ENCODE measurements at regions not wholly inside any gene's neighbourhood (a gene's known extent, or its start where the extent isn't known, plus 50 kb on each side); places are given as distances from the start of the nearest gene placed in this dataset.
"Not testable (repeated sequence)": the region's sequence is repeated elsewhere in the genome, so short reads cannot be mapped to it uniquely, and the experiment has no call there.

GRCh38 chr13:67932991-67933390 is 702.9 kb upstream of the PCDH9 start:
- H3K4me3 ChIP-seq (ENCODE audit: extremely low read depth, insufficient read depth, low read length, poor library complexity, severe bottlenecking) = no peak overlapping the region
- H3K9me3 ChIP-seq (ENCODE audit: control insufficient read depth, low read length) = no peaks in the 10 kb centered on the region
- 81 to 94% methylated on average over 2 of the region's 5 CpGs for WGBS, 2 experiments (ENCODE audit: insufficient coverage in 2 of 2)
- H3K27ac ChIP-seq (ENCODE audit: low read depth, low read length, severe bottlenecking) = no peak overlapping the region
- H3K36me3 ChIP-seq (ENCODE audit: control insufficient read depth, insufficient read depth, low read length) = no peaks in the 10 kb centered on the region
- H3K4me1 ChIP-seq (ENCODE audit: control insufficient read depth, insufficient read depth, low read length, poor library complexity, severe bottlenecking) = peaks cover 8% of the 10 kb centered on the region

DNA sequence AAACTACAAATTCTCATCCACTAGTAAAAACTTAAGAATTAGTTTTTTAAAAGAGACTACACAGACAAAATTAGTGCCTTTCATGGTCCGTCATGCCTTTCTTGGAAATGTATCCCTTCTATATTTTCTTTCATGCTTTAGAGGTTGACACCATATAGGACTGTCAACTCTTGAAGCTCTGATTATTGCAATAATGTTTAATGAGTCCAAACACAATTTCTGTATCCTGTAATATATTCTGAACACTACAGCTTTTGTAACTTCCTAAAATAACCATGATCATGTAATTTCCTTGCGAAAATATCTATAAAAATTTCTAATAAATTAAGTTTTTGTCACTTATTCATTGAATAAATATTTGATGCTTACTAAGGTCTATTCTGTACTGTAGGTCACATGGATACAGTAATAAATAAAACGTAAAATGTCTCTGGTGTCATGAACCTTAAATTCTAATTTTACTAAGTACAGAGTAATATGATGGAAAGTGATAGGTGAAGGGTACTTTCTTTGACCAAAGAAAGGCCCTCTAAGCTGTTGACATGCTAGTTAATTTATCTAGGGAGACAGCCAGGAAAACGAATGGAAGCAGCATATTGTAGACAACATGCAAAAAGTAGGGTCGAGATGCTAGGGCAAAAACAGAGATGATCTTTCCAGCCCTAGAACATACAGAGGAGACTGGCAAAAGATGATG is 687.3 kb upstream of the PCDH9 start:
- WGBS, 2 experiments (ENCODE audit: insufficient coverage in 2 of 2) = 75 to 82% methylated on average over 2 of the region's 5 CpGs
- no peaks in the 10 kb centered on the region for H3K4me1 ChIP-seq (ENCODE audit: control insufficient read depth, insufficient read depth, low read length, poor library complexity, severe bottlenecking)
- no peak overlapping the region for H3K4me3 ChIP-seq (ENCODE audit: extremely low read depth, insufficient read depth, low read length, poor library complexity, severe bottlenecking)
- H3K27ac ChIP-seq (ENCODE audit: low read depth, low read length, severe bottlenecking) = no peak overlapping the region
- H3K36me3 ChIP-seq (ENCODE audit: control insufficient read depth, insufficient read depth, low read length) = no peaks in the 10 kb centered on the region
- H3K9me3 ChIP-seq (ENCODE audit: control insufficient read depth, low read length) = no peaks in the 10 kb centered on the region

- H3K4me1 ChIP-seq (ENCODE audit: control insufficient read depth, insufficient read depth, low read length, poor library complexity, severe bottlenecking) = no peaks in the 10 kb centered on the region
- no peak overlapping the region for H3K4me3 ChIP-seq (ENCODE audit: extremely low read depth, insufficient read depth, low read length, poor library complexity, severe bottlenecking)
- H3K9me3 ChIP-seq (ENCODE audit: control insufficient read depth, low read length) = no peaks in the 10 kb centered on the region
- WGBS, 2 experiments (ENCODE audit: insufficient coverage in 2 of 2) = 89 to 100% methylated on average over 1 of the region's 1 CpG
- H3K36me3 ChIP-seq (ENCODE audit: control insufficient read depth, insufficient read depth, low read length) = no peaks in the 10 kb centered on the region
- H3K27ac ChIP-seq (ENCODE audit: low read depth, low read length, severe bottlenecking) = no peak overlapping the region
These were observed 686.5 kb upstream of the PCDH9 start for GRCh38 chr13:67916650-67917049.

- no peaks in the 10 kb centered on the region for H3K9me3 ChIP-seq (ENCODE audit: control insufficient read depth, low read length)
- no peak overlapping the region for H3K4me3 ChIP-seq (ENCODE audit: extremely low read depth, insufficient read depth, low read length, poor library complexity, severe bottlenecking)
- WGBS, 2 experiments (ENCODE audit: insufficient coverage in 2 of 2) = 86 to 100% methylated on average over 1 to 4 of the region's 27 CpGs
These were observed 684.4 kb upstream of the PCDH9 start for GRCh38 chr13:67914535-67914934.

GRCh38 chr13:67902960-67903359 is 672.8 kb upstream of the PCDH9 start:
- not testable (repeated sequence) for H3K27ac ChIP-seq (ENCODE audit: low read depth, low read length, severe bottlenecking); H3K9me3 ChIP-seq (ENCODE audit: control insufficient read depth, low read length); H3K4me3 ChIP-seq (ENCODE audit: extremely low read depth, insufficient read depth, low read length, poor library complexity, severe bottlenecking); H3K4me1 ChIP-seq (ENCODE audit: control insufficient read depth, insufficient read depth, low read length, poor library complexity, severe bottlenecking); H3K36me3 ChIP-seq (ENCODE audit: control insufficient read depth, insufficient read depth, low read length)
- 98 to 100% methylated on average over 2 to 5 of the region's 8 CpGs for WGBS, 2 experiments (ENCODE audit: insufficient coverage in 2 of 2)

More at GRCh38 chr13:67914535-67914934, 684.4 kb upstream of the PCDH9 start:
- Histone ChIP-seq H3K36me3 (ENCODE audit: control insufficient read depth, insufficient read depth, low read length) (no peaks in the 10 kb centered on the region), H3K4me1 (ENCODE audit: control insufficient read depth, insufficient read depth, low read length, poor library complexity, severe bottlenecking) (no peaks in the 10 kb centered on the region), H3K27ac (ENCODE audit: low read depth, low read length, severe bottlenecking) (no peak overlapping the region)

DNA sequence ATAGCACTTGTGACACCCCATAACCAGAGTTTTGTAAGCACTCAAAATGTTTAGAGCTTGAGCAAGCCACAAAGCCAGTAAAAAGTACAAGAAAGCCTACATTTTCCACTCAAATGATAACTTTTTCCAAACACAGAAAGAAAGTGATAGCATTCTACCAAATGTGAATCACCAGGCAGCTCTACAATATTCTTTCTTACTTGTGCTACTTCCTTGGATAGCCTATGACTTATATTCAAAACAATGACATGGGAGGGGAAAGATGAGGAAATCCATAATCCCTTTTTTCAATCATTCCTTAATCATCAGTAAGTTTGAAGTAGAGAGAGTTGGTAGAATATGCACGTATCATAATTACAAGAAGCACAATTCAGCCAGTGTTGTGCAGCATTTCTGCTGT is 650.8 kb upstream of the PCDH9 start:
- no peaks in the 10 kb centered on the region for H3K36me3 ChIP-seq (ENCODE audit: control insufficient read depth, insufficient read depth, low read length)
- no peaks in the 10 kb centered on the region for H3K4me1 ChIP-seq (ENCODE audit: control insufficient read depth, insufficient read depth, low read length, poor library complexity, severe bottlenecking)
- no peak overlapping the region for H3K4me3 ChIP-seq (ENCODE audit: extremely low read depth, insufficient read depth, low read length, poor library complexity, severe bottlenecking)
- no peak overlapping the region for H3K27ac ChIP-seq (ENCODE audit: low read depth, low read length, severe bottlenecking)
- H3K9me3 ChIP-seq (ENCODE audit: control insufficient read depth, low read length) = no peaks in the 10 kb centered on the region
- WGBS, 2 experiments (ENCODE audit: insufficient coverage in 2 of 2) = no CpG with 5 or more reads among the region's 1 CpG

GRCh38 chr13:67878376-67878775 is 648.2 kb upstream of the PCDH9 start:
- Histone ChIP-seq H3K4me1 (ENCODE audit: control insufficient read depth, insufficient read depth, low read length, poor library complexity, severe bottlenecking) (no peaks in the 10 kb centered on the region), H3K27ac (ENCODE audit: low read depth, low read length, severe bottlenecking) (no peak overlapping the region), H3K9me3 (ENCODE audit: control insufficient read depth, low read length) (no peaks in the 10 kb centered on the region), H3K36me3 (ENCODE audit: control insufficient read depth, insufficient read depth, low read length) (no peaks in the 10 kb centered on the region), H3K4me3 (ENCODE audit: extremely low read depth, insufficient read depth, low read length, poor library complexity, severe bottlenecking) (no peak overlapping the region)
- 86 to 98% methylated on average over 8 of the region's 8 CpGs for WGBS, 2 experiments (ENCODE audit: insufficient coverage in 2 of 2)

DNA sequence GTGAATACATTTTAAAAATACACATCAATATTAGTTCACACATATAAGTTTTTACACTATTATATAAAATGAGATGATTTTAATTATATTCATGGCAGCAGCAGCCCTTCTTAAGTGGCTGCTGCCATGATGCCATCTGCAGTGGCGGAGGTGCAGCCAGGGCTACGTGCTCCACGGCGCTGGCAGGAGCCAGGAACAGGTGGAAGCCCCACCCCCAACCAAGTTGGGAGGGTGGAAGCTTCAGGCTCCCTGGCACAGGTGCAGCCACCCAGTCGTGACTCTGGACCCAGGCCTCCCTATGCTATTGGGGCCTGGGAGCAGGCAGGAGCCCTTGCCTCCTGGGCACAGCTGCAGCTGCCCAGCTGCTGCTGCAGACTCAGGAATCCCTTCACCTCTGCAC is 646.9 kb upstream of the PCDH9 start:
- Histone ChIP-seq H3K9me3 (ENCODE audit: control insufficient read depth, low read length) (no peaks in the 10 kb centered on the region), H3K4me3 (ENCODE audit: extremely low read depth, insufficient read depth, low read length, poor library complexity, severe bottlenecking) (no peak overlapping the region), H3K27ac (ENCODE audit: low read depth, low read length, severe bottlenecking) (no peak overlapping the region), H3K36me3 (ENCODE audit: control insufficient read depth, insufficient read depth, low read length) (no peaks in the 10 kb centered on the region), H3K4me1 (ENCODE audit: control insufficient read depth, insufficient read depth, low read length, poor library complexity, severe bottlenecking) (no peaks in the 10 kb centered on the region)
- WGBS, 2 experiments (ENCODE audit: insufficient coverage in 2 of 2) = 100% methylated on average over 4 of the region's 5 CpGs; no CpG with 5 or more reads in 1 of the 2 experiments

DNA sequence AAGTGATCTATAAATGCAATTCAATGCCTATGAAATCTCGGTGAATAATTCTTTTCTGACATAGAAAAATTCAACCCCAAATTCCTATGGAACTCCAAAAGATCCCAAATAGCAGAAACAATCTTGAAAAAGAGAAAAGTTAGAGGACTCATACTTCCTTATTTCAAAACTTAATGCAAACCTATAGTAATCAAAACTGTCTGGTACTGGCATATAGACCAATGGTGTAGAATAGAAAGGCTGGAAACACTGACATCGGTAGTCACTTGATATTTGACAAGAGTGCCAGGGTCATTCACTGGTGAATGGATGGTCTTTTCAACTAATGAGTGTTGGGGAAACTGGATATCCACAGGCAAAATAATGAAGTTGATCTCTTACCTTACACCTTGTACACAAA is 637.1 kb upstream of the PCDH9 start:
- no peak overlapping the region for H3K4me3 ChIP-seq (ENCODE audit: extremely low read depth, insufficient read depth, low read length, poor library complexity, severe bottlenecking)
- no peak overlapping the region for H3K27ac ChIP-seq (ENCODE audit: low read depth, low read length, severe bottlenecking)
- H3K4me1 ChIP-seq (ENCODE audit: control insufficient read depth, insufficient read depth, low read length, poor library complexity, severe bottlenecking) = no peaks in the 10 kb centered on the region
- H3K36me3 ChIP-seq (ENCODE audit: control insufficient read depth, insufficient read depth, low read length) = no peaks in the 10 kb centered on the region
- WGBS, 2 experiments (ENCODE audit: insufficient coverage in 2 of 2) = 100% methylated on average over 1 of the region's 2 CpGs
- no peaks in the 10 kb centered on the region for H3K9me3 ChIP-seq (ENCODE audit: control insufficient read depth, low read length)

- Histone ChIP-seq H3K27ac (ENCODE audit: low read depth, low read length, severe bottlenecking) (no peak overlapping the region), H3K4me1 (ENCODE audit: control insufficient read depth, insufficient read depth, low read length, poor library complexity, severe bottlenecking) (no peaks in the 10 kb centered on the region)
- 100% methylated on average over 1 of the region's 3 CpGs; no CpG with 5 or more reads in 1 of the 2 experiments for WGBS, 2 experiments (ENCODE audit: insufficient coverage in 2 of 2)
These were observed 630.2 kb upstream of the PCDH9 start for GRCh38 chr13:67860315-67860714.

GRCh38 chr13:67859904-67860303 is 629.8 kb upstream of the PCDH9 start:
- WGBS, 2 experiments (ENCODE audit: insufficient coverage in 2 of 2) = 94 to 97% methylated on average over 3 of the region's 3 CpGs
- H3K4me1 ChIP-seq (ENCODE audit: control insufficient read depth, insufficient read depth, low read length, poor library complexity, severe bottlenecking) = no peaks in the 10 kb centered on the region

More at GRCh38 chr13:67860315-67860714, 630.2 kb upstream of the PCDH9 start:
- no peak overlapping the region for H3K4me3 ChIP-seq (ENCODE audit: extremely low read depth, insufficient read depth, low read length, poor library complexity, severe bottlenecking)
- H3K9me3 ChIP-seq (ENCODE audit: control insufficient read depth, low read length) = no peaks in the 10 kb centered on the region
- no peaks in the 10 kb centered on the region for H3K36me3 ChIP-seq (ENCODE audit: control insufficient read depth, insufficient read depth, low read length)

More at GRCh38 chr13:67859904-67860303, 629.8 kb upstream of the PCDH9 start:
- Histone ChIP-seq H3K36me3 (ENCODE audit: control insufficient read depth, insufficient read depth, low read length) (no peaks in the 10 kb centered on the region), H3K4me3 (ENCODE audit: extremely low read depth, insufficient read depth, low read length, poor library complexity, severe bottlenecking) (no peak overlapping the region), H3K27ac (ENCODE audit: low read depth, low read length, severe bottlenecking) (no peak overlapping the region), H3K9me3 (ENCODE audit: control insufficient read depth, low read length) (no peaks in the 10 kb centered on the region)

Data from mesodermal cell (in vitro differentiated cells).